OCI-LY3 (cell line): ENCODE measurements at regions not wholly inside any gene's neighbourhood (a gene's known extent, or its start where the extent isn't known, plus 50 kb on each side); places are given as distances from the start of the nearest gene placed in this dataset.

ENCODE experiments used
- H2AFZ ChIP-seq: fragments of 200-600, 300-600 bp; shearing (Covaris generic); 2 replicates; pipeline ENCODE4 v1.6.0; 2014; ENCODE audit warnings: antibody characterized with exemption, low read depth, low read length
- H3K27ac ChIP-seq: fragments of 200-600, 300-600 bp; sonication (generic); 2 replicates; pipeline ENCODE4 v1.5.1; 2014; ENCODE audit warnings: mild to moderate bottlenecking, low read length, moderate library complexity, mixed read lengths
- H3K27me3 ChIP-seq: fragments of 200-600, 300-600 bp; sonication (generic); 2 replicates; pipeline ENCODE4 v1.6.1; 2014; ENCODE audit warnings: low read depth, low read length, mixed read lengths
- H3K36me3 ChIP-seq: fragments of 200-600, 300-600 bp; sonication (generic); replicated peaks from 2 replicates; pipeline ENCODE3; 2014; ENCODE audit warnings: low read depth, low read length, mixed read lengths
- H3K4me1 ChIP-seq: fragments of 300-600, 200-600 bp; sonication (generic); 2 replicates; pipeline ENCODE4 v1.6.1; 2014; ENCODE audit warnings: low read length, mixed read lengths
- H3K4me2 ChIP-seq: fragments of 200-600, 300-600 bp; sonication (generic); 2 replicates; pipeline ENCODE4 v1.6.1; 2014; ENCODE audit warnings: low read length, mixed read lengths
- H3K4me3 ChIP-seq: fragments of 300-600, 200-600 bp; sonication (generic); 2 replicates; pipeline ENCODE4 v1.5.1; 2014; ENCODE audit warnings: antibody characterized with exemption, mild to moderate bottlenecking, low read length, moderate library complexity
- H3K79me2 ChIP-seq: fragments of 300-600, 200-600 bp; shearing (Covaris generic); 2 replicates; pipeline ENCODE4 v1.6.1; 2014; ENCODE audit warnings: mild to moderate bottlenecking, low read length, mixed read lengths
- H3K9ac ChIP-seq: fragments of 300-600, 200-600 bp; shearing (Covaris generic); 2 replicates; pipeline ENCODE4 v1.6.0; 2014; ENCODE audit warnings: mild to moderate bottlenecking, low read length, moderate library complexity
- H3K9me3 ChIP-seq: fragments of 200-600, 300-600 bp; shearing (Covaris generic); 2 replicates; pipeline ENCODE4 v1.6.1; 2014; ENCODE audit warnings: low read length, mixed read lengths; ENCODE audit not compliant: insufficient read depth
- H4K20me1 ChIP-seq: fragments of 200-600, 300-600 bp; sonication (generic); 2 replicates; pipeline ENCODE4 v1.6.1; 2016; ENCODE audit warnings: low read length, mixed read lengths; ENCODE audit not compliant: insufficient read depth
- EZH2phosphoT487 ChIP-seq: fragments of 200-600 bp; shearing (Covaris generic); IDR thresholded peaks from 2 replicates; pipeline ENCODE4 v1.6.1; 2018; ENCODE audit warnings: antibody characterized with exemption, mixed run types, low read depth
- TF ChIP-seq, protein P1 (sequence below): fragments of 200-600, 300-600 bp; sonication (generic); IDR thresholded peaks from 2 replicates; pipeline ENCODE4 v1.5.1; 2014; ENCODE audit warnings: antibody characterized with exemption, low read length, low read depth

DNA sequence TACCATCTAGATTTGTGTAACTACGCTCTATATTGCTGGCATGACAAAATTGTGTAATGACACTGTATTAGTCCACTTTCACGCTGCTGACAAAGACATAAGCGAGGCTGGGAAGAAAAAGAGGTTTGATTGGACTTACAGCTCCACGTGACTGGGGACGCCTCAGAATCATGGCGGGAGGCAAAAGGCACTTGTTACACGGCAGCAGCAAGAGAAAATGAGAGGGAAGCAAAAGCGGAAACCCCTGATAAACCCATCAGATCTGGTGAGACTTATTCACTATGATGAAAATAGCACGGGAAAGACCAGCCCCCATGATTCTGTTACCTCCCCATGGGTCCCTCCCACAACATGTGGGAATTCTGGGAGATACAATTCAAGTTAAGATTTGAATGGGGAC lies 905.7 kb downstream of the DIPK2A start:
- no peaks in the 10 kb centered on the region for H3K79me2 ChIP-seq
- no peak overlapping the region for H3K4me3 ChIP-seq
- no peaks in the 10 kb centered on the region for H4K20me1 ChIP-seq
- no peaks in the 10 kb centered on the region for H3K36me3 ChIP-seq
- H3K4me1 ChIP-seq: no peaks in the 10 kb centered on the region
- no peak overlapping the region for H2AFZ ChIP-seq
- H3K9ac ChIP-seq: no peak overlapping the region
- no peaks in the 10 kb centered on the region for H3K9me3 ChIP-seq
- TF ChIP-seq EZH2phosphoT487: no peak
- TF ChIP-seq, protein P1, sequence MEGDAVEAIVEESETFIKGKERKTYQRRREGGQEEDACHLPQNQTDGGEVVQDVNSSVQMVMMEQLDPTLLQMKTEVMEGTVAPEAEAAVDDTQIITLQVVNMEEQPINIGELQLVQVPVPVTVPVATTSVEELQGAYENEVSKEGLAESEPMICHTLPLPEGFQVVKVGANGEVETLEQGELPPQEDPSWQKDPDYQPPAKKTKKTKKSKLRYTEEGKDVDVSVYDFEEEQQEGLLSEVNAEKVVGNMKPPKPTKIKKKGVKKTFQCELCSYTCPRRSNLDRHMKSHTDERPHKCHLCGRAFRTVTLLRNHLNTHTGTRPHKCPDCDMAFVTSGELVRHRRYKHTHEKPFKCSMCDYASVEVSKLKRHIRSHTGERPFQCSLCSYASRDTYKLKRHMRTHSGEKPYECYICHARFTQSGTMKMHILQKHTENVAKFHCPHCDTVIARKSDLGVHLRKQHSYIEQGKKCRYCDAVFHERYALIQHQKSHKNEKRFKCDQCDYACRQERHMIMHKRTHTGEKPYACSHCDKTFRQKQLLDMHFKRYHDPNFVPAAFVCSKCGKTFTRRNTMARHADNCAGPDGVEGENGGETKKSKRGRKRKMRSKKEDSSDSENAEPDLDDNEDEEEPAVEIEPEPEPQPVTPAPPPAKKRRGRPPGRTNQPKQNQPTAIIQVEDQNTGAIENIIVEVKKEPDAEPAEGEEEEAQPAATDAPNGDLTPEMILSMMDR: no peak
- H3K27me3 ChIP-seq: no peaks in the 10 kb centered on the region
- H3K27ac ChIP-seq: no peak overlapping the region
- no peak overlapping the region for H3K4me2 ChIP-seq

DNA sequence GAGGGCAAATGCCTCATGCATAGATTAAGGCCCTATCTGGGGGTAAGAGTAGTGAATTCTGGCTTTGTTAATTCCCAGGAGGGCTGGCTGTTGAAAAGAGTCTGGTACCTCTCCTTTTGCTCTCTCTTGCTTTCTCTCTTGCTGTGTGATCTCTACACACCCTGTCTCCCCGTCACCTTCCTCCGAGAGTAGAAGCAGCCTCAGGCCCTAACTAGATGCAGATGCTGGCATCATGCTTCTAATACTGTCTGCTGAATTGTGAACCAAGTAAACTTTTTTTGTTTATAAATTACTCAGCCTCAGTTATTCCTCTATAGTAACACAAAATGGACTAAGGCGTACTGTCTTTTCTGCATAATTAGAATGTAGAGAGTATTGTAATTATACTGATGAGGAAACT lies 908.1 kb downstream of the DIPK2A start:
- Histone ChIP-seq H3K9ac (no peak overlapping the region), H2AFZ (no peak overlapping the region), H3K4me3 (no peak overlapping the region), H3K27me3 (no peaks in the 10 kb centered on the region), H3K27ac (no peak overlapping the region), H3K79me2 (no peaks in the 10 kb centered on the region), H3K9me3 (no peaks in the 10 kb centered on the region), H3K4me1 (no peaks in the 10 kb centered on the region), H3K4me2 (no peak overlapping the region), H3K36me3 (no peaks in the 10 kb centered on the region), H4K20me1 (no peaks in the 10 kb centered on the region)
- TF ChIP-seq EZH2phosphoT487: no peak
- TF ChIP-seq, protein P1: no peak

DNA sequence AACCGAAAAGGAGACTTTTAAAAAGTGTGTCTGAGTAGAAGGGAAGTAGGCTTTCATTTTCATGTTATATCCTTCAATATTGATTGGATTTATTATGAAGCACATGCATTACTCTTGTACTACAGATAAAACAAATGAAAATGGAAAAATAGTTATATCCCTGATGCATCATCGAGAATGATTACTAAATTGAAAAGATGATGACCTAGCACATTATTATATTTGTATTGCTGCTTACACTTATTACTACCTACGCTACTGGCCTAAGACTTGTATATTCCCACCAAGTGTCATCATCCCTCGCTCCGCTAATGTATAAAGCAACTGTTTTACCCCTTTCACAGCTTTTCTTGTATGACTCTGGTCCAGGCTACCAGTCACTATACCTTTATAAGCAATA lies 922.4 kb downstream of the DIPK2A start:
- Histone ChIP-seq H3K4me2 (no peak overlapping the region), H3K4me3 (no peak overlapping the region), H3K9ac (no peak overlapping the region), H3K27me3 (no peaks in the 10 kb centered on the region), H3K4me1 (no peaks in the 10 kb centered on the region), H3K36me3 (no peaks in the 10 kb centered on the region), H4K20me1 (no peaks in the 10 kb centered on the region), H3K27ac (no peak overlapping the region), H3K9me3 (no peaks in the 10 kb centered on the region), H2AFZ (no peak overlapping the region), H3K79me2 (no peaks in the 10 kb centered on the region)
- TF ChIP-seq, protein P1: no peak
- no peak for TF ChIP-seq EZH2phosphoT487

DNA sequence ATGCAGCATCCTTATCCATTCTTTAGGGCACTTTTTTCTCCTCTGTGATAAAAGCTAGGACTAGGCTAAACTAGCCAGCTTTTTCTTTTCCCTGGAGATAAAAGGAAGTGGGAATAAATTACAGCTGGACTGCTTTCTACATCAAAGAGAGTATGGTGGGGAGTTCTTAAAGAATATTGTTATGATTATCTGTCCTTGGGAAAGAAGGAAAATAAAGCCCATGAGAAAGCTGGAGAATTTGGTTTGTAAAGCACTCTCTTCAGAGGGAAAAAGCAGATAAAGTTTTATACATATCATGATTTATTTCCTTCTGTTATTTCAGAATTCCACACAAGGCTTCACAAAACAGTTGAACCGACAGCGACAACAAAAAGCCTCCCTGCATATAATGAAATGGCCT lies 923.0 kb downstream of the DIPK2A start:
- no peaks in the 10 kb centered on the region for H4K20me1 ChIP-seq
- no peak overlapping the region for H2AFZ ChIP-seq
- no peak overlapping the region for H3K4me3 ChIP-seq
- H3K9me3 ChIP-seq: no peaks in the 10 kb centered on the region
- H3K4me2 ChIP-seq: no peak overlapping the region
- no peak overlapping the region for H3K9ac ChIP-seq
- no peaks in the 10 kb centered on the region for H3K4me1 ChIP-seq
- no peak overlapping the region for H3K27ac ChIP-seq
- H3K79me2 ChIP-seq: no peaks in the 10 kb centered on the region
- no peak for TF ChIP-seq EZH2phosphoT487
- TF ChIP-seq, protein P1: no peak
- no peaks in the 10 kb centered on the region for H3K36me3 ChIP-seq
- no peaks in the 10 kb centered on the region for H3K27me3 ChIP-seq
